H9 (cell line): ENCODE measurements at regions not wholly inside any gene's neighbourhood (a gene's known extent, or its start where the extent isn't known, plus 50 kb on each side); places are given as distances from the start of the nearest gene placed in this dataset.

ENCODE experiments used
- DNase-seq: peaks from one replicate; pipeline ENCODE4 v3.0.0-alpha.2; 2017
- H2AFZ ChIP-seq: one replicate; pipeline ENCODE4 v1.6.1; 2013; ENCODE audit warnings: mild to moderate bottlenecking, low read length, control low read depth, moderate library complexity
- H2AK5ac ChIP-seq: 2 replicates; pipeline ENCODE4 v1.6.1; 2013; ENCODE audit warnings: low read length, control low read depth, mixed read lengths; ENCODE audit not compliant: insufficient read length
- H2BK120ac ChIP-seq: one replicate; pipeline ENCODE4 v1.6.1; 2013; ENCODE audit warnings: low read depth, mild to moderate bottlenecking, low read length, control low read depth, inconsistent platforms; ENCODE audit not compliant: poor library complexity, severe bottlenecking
- H2BK12ac ChIP-seq: 2 replicates; pipeline ENCODE4 v1.6.1; 2013; ENCODE audit warnings: low read length, control low read depth, mixed read lengths, low read depth; ENCODE audit not compliant: insufficient read length
- H2BK15ac ChIP-seq: 2 replicates; pipeline ENCODE4 v1.6.1; 2013; ENCODE audit warnings: low read depth, low read length, control low read depth
- H2BK20ac ChIP-seq: one replicate; pipeline ENCODE4 v1.6.1; 2013; ENCODE audit warnings: low read depth, mild to moderate bottlenecking, low read length, control low read depth, inconsistent platforms; ENCODE audit not compliant: poor library complexity, severe bottlenecking
- H2BK5ac ChIP-seq: 2 replicates; pipeline ENCODE4 v1.6.1; 2013; ENCODE audit warnings: low read length, control low read depth, mixed read lengths; ENCODE audit not compliant: insufficient read length
- H3K14ac ChIP-seq: 2 replicates; pipeline ENCODE4 v1.6.1; 2013; ENCODE audit warnings: low read length, control low read depth; ENCODE audit not compliant: insufficient read depth
- H3K18ac ChIP-seq: 2 replicates; pipeline ENCODE4 v1.6.1; 2013; ENCODE audit warnings: low read depth, mild to moderate bottlenecking, mixed read lengths, low read length, control low read depth; ENCODE audit not compliant: insufficient read length
- H3K23ac ChIP-seq: 2 replicates; pipeline ENCODE4 v1.6.1; 2013; ENCODE audit warnings: low read length, control low read depth, mixed read lengths, low read depth; ENCODE audit not compliant: insufficient read length
- H3K23me2 ChIP-seq: 2 replicates; pipeline ENCODE4 v1.6.1; 2013; ENCODE audit warnings: low read depth, mild to moderate bottlenecking, mixed read lengths, low read length, control low read depth; ENCODE audit not compliant: insufficient read length, poor library complexity, severe bottlenecking
- H3K27ac ChIP-seq: 2 replicates; pipeline ENCODE4 v1.5.1; 2013; ENCODE audit warnings: low read length, control low read depth, mixed read lengths, low read depth; ENCODE audit not compliant: insufficient read length
- H3K27me3 ChIP-seq: 2 replicates; pipeline ENCODE4 v1.6.1; 2013; ENCODE audit warnings: low read length, control low read depth, inconsistent platforms; ENCODE audit not compliant: insufficient read depth
- H3K4ac ChIP-seq: 2 replicates; pipeline ENCODE4 v1.6.1; 2013; ENCODE audit warnings: low read depth, mild to moderate bottlenecking, control low read depth, inconsistent platforms, low read length, moderate library complexity
- H3K4me1 ChIP-seq: 2 replicates; pipeline ENCODE4 v1.6.1; 2013; ENCODE audit warnings: low read length, control low read depth, inconsistent platforms; ENCODE audit not compliant: insufficient read depth
- H3K4me2 ChIP-seq: 2 replicates; pipeline ENCODE4 v1.6.1; 2013; ENCODE audit warnings: low read length, control low read depth, mixed read lengths; ENCODE audit not compliant: insufficient read length, insufficient read depth
- H3K56ac ChIP-seq: 2 replicates; pipeline ENCODE4 v1.6.1; 2013; ENCODE audit warnings: low read depth, mild to moderate bottlenecking, mixed read lengths, low read length, control low read depth; ENCODE audit not compliant: insufficient read length
- H3K79me1 ChIP-seq: 2 replicates; pipeline ENCODE4 v1.6.1; 2013; ENCODE audit warnings: low read depth, mild to moderate bottlenecking, moderate library complexity, low read length, control low read depth, inconsistent platforms; ENCODE audit not compliant: insufficient read depth, poor library complexity, severe bottlenecking
- H3K79me2 ChIP-seq: 2 replicates; pipeline ENCODE4 v1.6.1; 2013; ENCODE audit warnings: low read length, control low read depth, inconsistent platforms; ENCODE audit not compliant: insufficient read depth
- H3K9ac ChIP-seq: 2 replicates; pipeline ENCODE4 v1.6.1; 2013; ENCODE audit warnings: low read length, control low read depth, mixed read lengths; ENCODE audit not compliant: insufficient read length; ENCODE audit errors: extremely low read depth
- H3K9me3 ChIP-seq: one replicate; pipeline ENCODE4 v1.6.1; 2013; ENCODE audit warnings: low read depth, low read length, inconsistent platforms; ENCODE audit not compliant: control insufficient read depth
- H3T11ph ChIP-seq: one replicate; pipeline ENCODE4 v1.6.1; 2013; ENCODE audit warnings: mild to moderate bottlenecking, low read length, control low read depth, inconsistent platforms
- H4K20me1 ChIP-seq: one replicate; pipeline ENCODE4 v1.6.1; 2013; ENCODE audit not compliant: control insufficient read depth, insufficient read length, insufficient read depth
- H4K5ac ChIP-seq: 2 replicates; pipeline ENCODE4 v1.6.1; 2013; ENCODE audit warnings: low read depth, mild to moderate bottlenecking, mixed read lengths, low read length, control low read depth; ENCODE audit not compliant: insufficient read length
- H4K8ac ChIP-seq: replicated peaks from 2 replicates; pipeline ENCODE4 v1.6.1; 2013; ENCODE audit warnings: low read length, control low read depth, mixed read lengths, low read depth; ENCODE audit not compliant: insufficient read length
- H4K91ac ChIP-seq: 2 replicates; pipeline ENCODE4 v1.6.1; 2013; ENCODE audit warnings: low read depth, mild to moderate bottlenecking, moderate library complexity, mixed read lengths, low read length, control low read depth; ENCODE audit not compliant: insufficient read length
- H3K27ac Mint-ChIP-seq, 3 experiments: 2 replicates in 2 of 3; 3 replicates in 1 of 3; pipeline ENCODE4 v1.8.0; 2020 to 2021; ENCODE audit warnings: mixed read lengths in 3 of 3, mild to moderate bottlenecking in 1 of 3, moderate library complexity in 1 of 3
- H3K27me3 Mint-ChIP-seq: 2 replicates; pipeline ENCODE4 v1.8.0; 2021; ENCODE audit warnings: low read depth, mild to moderate bottlenecking, moderate library complexity, mixed read lengths
- H3K36me3 Mint-ChIP-seq, 3 experiments: 2 replicates in 2 of 3; 3 replicates in 1 of 3; pipeline ENCODE4 v1.8.0; 2020 to 2021; ENCODE audit warnings: low read depth in 3 of 3, mixed read lengths in 3 of 3; ENCODE audit not compliant: insufficient read depth in 1 of 3
- H3K4me1 Mint-ChIP-seq, 2 experiments: 2 replicates each; pipeline ENCODE4 v1.8.0; 2020; ENCODE audit warnings: mixed read lengths in 2 of 2
- H3K4me3 Mint-ChIP-seq, 2 experiments: 2 replicates in 1 of 2; 3 replicates in 1 of 2; pipeline ENCODE4 v1.8.0; 2020 to 2021; ENCODE audit warnings: mild to moderate bottlenecking in 2 of 2, mixed read lengths in 2 of 2, moderate library complexity in 1 of 2
- H3K9me3 Mint-ChIP-seq, 2 experiments: 2 replicates in 1 of 2; 3 replicates in 1 of 2; pipeline ENCODE4 v1.8.0; 2020; ENCODE audit warnings: mild to moderate bottlenecking in 2 of 2, mixed read lengths in 2 of 2, moderate library complexity in 1 of 2
- CTCF ChIP-seq: fragments of 200-600 bp; sonication (generic); conservative IDR thresholded peaks from 3 replicates; pipeline ENCODE4 v1.8.0; 2021; ENCODE audit warnings: antibody characterized with exemption, mild to moderate bottlenecking
- WGBS: extraction: QIAGEN DNeasy Blood & Tissue Kit; methylation state at CpG from one replicate; pipeline ENCODE4 v1.1.7; 2013; ENCODE audit warnings: missing lambda C conversion rate, low lambda C conversion rate, mixed read lengths; ENCODE audit not compliant: insufficient read length; ENCODE audit errors: extremely low coverage; 5-methylcytosine and 5-hydroxymethylcytosine counted together

- Histone ChIP-seq H4K8ac (no peak overlapping the region), H4K20me1 (no peaks in the 10 kb centered on the region), H3K4ac (no peak overlapping the region), H3K79me1 (no peaks in the 10 kb centered on the region), H3T11ph (no peak overlapping the region), H3K56ac (no peak overlapping the region), H3K9ac (no peak overlapping the region), H3K23me2 (no peaks in the 10 kb centered on the region), H3K27me3 (no peaks in the 10 kb centered on the region), H2BK15ac (no peak overlapping the region), H4K5ac (no peak overlapping the region), H2BK5ac (no peak overlapping the region), H3K23ac (no peak overlapping the region), H2BK12ac (no peak overlapping the region), H2AFZ (no peak overlapping the region), H3K79me2 (no peaks in the 10 kb centered on the region), H4K91ac (no peak overlapping the region), H3K18ac (no peak overlapping the region), H3K4me1 (no peaks in the 10 kb centered on the region), H3K4me2 (no peak overlapping the region), H2AK5ac (no peak overlapping the region), H3K14ac (no peak overlapping the region), H3K27ac (no peak overlapping the region), H3K9me3 (no peaks in the 10 kb centered on the region), H2BK20ac (no peak overlapping the region), H2BK120ac (no peak overlapping the region)
- H3K36me3 Mint-ChIP-seq: peaks cover 0 to 1% (median 0%) of the 10 kb centered on the region in 3 experiments; a peak in 2 of 7 replicates
- H3K9me3 Mint-ChIP-seq: peaks cover under 1 to 2% of the 10 kb centered on the region in 2 experiments; a peak in 1 of 5 replicates
- no peak overlapping the region for H3K27ac Mint-ChIP-seq
- H3K27me3 Mint-ChIP-seq: peaks cover 2% of the 10 kb centered on the region
- DNase-seq: no peak
- TF ChIP-seq CTCF: no peak
- no peaks in the 10 kb centered on the region; a peak in 1 of 4 replicates for H3K4me1 Mint-ChIP-seq
- 100% methylated on average over 1 of the region's 7 CpGs for WGBS
- H3K4me3 Mint-ChIP-seq: no peak overlapping the region
These were observed 106.8 kb downstream of the C1D start for GRCh38 chr2:67955748-67956603.
